IPS-11a (cell line): ENCODE measurements at regions not wholly inside any gene's neighbourhood (a gene's known extent, or its start where the extent isn't known, plus 50 kb on each side); places are given as distances from the start of the nearest gene placed in this dataset.
"Not testable (repeated sequence)": the region's sequence is repeated elsewhere in the genome, so short reads cannot be mapped to it uniquely, and the experiment has no call there.

Experiments used
- H3K4me3 ChIP-seq: one replicate; pipeline ENCODE4 v1.5.1; 2013; ENCODE audit warnings: low read depth, low read length, control low read depth

GRCh38 chr18:46226461-46226860, 122.3 kb downstream of the HAUS1 start:
- H3K4me3 ChIP-seq: no peak overlapping the region

- H3K4me3 ChIP-seq: not testable (repeated sequence)
Measured at GRCh38 chr18:46229641-46230040, 125.5 kb downstream of the HAUS1 start.

DNA sequence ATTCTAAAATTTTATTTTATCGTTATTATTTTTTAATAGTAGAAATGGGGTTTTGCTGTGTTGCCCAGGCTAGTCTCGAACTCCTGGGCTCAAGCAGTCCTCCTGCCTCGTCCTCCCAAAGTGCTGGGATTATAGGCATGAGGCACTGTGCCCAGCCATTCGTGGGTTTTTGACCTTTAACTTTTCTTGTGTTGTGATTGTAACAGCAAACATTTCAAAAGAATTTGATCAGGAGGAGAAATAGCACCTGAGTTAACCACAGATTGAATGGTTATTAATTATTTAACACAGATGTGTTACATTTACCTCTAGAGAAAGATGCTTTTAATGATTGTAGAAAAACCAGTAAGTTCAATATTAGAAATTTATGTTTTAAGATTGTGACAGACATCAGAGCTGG, 132.0 kb downstream of the HAUS1 start:
- H3K4me3 ChIP-seq: no peak overlapping the region

DNA sequence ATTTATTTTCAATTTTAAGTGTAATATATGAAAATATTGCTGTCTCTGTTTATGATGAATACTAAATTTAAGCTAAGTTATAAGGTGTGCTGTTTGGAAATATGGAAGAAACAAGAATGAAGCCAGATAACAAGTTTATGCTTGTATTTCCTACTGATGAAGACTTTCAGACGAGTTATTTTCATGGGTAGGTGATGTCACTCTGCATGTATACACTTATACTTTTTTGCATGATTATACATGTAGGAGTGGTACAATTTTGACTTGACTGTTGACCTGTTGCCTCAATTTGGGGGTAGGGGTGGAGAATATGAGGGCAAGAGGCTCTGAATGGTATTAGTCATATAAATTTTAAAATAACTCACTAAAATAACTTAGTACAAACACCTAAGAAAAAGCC, 133.7 kb downstream of the HAUS1 start:
- no peak overlapping the region for H3K4me3 ChIP-seq

DNA sequence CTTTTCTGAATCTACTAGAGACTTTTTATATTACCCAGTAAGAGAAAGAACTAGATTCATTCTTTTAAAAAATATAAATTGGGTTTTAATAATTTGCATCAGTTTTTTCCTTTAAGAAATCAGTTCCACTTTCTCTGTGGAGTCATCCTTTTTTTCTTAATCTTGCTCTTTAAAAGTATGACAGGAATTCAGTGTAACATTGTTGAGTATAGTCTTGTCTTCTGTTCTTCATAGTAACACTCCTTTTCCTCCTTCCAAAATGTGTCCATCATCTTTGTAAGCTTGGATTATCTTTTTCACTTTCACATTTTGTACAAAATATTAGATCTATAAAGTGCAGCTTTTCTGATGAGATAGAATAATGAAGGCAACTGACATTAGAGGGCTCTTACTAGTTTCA, 135.4 kb downstream of the HAUS1 start:
- H3K4me3 ChIP-seq: no peak overlapping the region

DNA sequence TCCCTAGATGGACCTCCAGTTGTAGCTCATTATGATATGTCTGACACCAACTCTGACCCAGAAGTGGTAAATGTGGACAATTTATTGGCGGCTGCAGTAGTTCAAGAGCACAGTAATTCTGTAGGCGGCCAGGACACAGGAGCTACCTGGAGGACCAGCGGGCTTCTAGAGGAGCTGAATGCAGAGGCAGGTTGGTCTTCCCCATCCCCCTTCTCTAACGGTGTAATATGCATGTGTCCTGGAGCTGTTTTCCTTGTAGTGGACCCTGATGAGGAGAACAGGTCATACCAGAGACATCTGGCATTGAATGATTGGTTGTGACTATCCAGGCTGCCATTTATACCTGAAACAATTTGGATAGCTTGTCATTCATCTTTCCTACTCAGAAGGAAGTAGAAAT, 135.8 kb downstream of the HAUS1 start:
- H3K4me3 ChIP-seq: no peak overlapping the region

- not testable (repeated sequence) for H3K4me3 ChIP-seq
Measured at GRCh38 chr18:46241393-46241792, 137.2 kb downstream of the HAUS1 start.

DNA sequence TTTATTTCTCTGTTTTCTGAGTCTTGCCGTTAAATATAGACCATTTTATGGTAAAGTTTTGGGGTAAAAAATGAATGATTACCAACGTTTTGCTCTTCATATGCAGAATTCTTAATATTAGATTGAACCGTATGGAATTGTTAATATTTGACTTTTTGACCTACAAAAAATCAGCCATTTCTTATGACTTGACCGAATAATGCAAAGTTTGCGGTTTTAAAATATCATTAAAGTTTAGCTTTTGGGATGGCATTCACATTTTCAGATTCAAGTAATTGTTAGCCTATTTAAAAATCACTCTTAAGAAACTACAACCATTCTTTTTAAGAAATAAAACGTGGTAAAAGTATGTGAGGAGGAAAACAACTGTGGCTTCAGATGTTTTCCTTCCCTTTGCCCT, 138.0 kb downstream of the HAUS1 start:
- no peak overlapping the region for H3K4me3 ChIP-seq

GRCh38 chr18:46243095-46243494, 138.9 kb downstream of the HAUS1 start:
- no peak overlapping the region for H3K4me3 ChIP-seq

DNA sequence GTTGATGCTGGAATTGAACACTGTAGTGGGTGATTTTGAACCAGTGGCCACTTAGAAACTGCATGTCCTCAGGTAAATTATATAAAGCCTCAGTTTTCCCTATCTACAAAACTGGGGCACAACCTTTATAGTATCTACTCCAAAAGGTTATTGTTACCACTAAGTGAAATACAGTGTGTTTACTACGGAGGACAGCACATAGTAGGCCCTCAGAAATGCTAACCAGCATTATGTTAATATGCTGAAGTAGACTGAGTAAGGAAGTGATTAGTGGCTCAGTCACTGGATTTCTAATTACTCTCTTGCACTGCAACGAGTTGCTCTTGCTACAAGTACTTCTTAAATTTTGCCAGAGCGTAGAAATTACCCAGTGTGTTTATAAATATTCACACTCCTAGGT, 139.5 kb downstream of the HAUS1 start:
- no peak overlapping the region for H3K4me3 ChIP-seq

GRCh38 chr18:46246101-46246500, 141.9 kb downstream of the HAUS1 start:
- no peak overlapping the region for H3K4me3 ChIP-seq

- no peak overlapping the region for H3K4me3 ChIP-seq
Measured at GRCh38 chr18:46247942-46248341, 143.8 kb downstream of the HAUS1 start.

DNA sequence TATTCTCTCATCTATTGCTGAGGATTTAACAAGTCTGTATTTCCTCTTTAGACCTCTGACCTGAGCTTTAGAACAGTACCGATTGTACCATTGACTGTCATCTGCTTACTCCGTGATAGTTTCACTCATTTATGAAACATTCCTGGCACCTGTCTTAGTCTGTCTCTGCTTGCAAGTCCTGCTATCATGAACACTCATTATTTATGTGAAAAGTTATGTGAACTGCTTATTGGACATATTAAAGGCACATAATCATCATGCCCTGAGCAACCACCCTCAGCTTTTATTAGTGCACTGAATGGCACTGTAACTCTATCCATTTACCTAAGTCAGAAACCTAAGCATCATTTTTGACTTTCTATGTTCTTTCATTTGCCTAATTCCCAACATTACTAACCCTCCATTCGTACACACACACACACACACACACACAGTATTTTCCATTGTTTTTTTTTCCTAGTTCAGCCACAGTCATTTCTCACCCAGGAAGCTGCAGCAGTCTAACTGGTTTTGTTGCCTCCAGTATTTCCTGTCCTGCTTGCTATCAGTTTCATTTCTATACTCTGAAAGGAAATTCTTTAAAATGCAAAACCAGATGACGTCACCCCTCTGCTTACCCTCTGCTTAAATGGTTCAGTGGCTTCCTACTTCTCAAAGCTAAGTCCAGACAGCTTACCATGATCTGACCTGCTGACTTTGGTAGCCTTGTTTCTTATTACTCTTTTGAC, 146.1 kb downstream of the HAUS1 start:
- no peak overlapping the region for H3K4me3 ChIP-seq

DNA sequence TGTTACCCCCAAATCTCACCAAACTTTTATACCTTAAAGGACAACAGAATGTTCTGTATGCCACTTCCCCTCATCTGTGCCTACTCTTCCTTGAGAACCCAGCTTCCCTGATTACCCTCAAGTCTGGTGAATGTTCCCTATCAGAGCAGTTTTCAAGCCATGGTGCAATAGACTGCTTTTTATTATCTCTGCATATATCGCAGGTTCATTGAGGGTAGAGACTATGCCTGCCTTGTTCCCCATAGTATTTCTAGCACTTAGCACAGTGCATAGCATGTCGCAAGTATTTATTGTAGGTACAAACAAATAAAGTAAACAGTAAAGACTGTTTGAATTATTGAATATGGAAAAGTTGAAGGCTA, 146.6 kb downstream of the HAUS1 start:
- no peak overlapping the region for H3K4me3 ChIP-seq

DNA sequence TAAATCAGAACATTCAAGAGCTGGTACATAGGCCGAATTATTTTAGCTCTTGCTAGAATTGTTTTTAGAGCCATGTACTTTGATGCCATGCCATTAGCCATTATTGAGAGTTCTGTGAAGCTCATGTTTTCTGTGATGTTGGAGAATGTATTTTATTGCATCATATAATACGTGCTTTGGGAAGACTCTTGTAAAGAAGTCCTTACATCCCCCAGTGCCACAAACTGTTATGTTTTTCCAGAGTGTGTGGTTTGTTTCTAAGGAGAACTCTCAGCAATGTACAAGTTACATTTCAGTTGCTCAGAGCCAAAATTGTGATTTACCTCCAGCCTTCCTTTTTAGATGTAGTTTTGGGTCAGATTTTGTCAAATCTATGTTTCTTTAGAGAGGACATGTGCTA, 148.6 kb downstream of the HAUS1 start:
- H3K4me3 ChIP-seq: no peak overlapping the region

DNA sequence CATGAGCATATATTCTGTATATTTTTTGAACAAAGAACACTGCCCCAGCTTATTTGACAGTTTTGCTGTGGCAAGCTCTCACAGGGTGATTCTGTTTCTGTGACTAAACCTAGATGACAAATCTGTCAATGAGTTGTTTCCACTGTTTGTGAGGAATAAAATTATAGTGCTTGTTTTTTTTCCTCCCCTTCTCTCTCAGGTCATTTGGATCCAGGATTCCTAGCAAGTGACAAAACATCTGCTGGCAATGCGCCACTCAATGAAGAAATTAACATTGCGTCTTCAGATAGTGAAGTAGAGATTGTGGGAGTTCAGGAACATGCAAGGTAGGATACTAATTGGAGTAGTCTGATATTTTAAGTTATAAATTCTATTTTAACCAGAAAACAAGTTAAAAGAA, 149.3 kb downstream of the HAUS1 start:
- H3K4me3 ChIP-seq: no peak overlapping the region

DNA sequence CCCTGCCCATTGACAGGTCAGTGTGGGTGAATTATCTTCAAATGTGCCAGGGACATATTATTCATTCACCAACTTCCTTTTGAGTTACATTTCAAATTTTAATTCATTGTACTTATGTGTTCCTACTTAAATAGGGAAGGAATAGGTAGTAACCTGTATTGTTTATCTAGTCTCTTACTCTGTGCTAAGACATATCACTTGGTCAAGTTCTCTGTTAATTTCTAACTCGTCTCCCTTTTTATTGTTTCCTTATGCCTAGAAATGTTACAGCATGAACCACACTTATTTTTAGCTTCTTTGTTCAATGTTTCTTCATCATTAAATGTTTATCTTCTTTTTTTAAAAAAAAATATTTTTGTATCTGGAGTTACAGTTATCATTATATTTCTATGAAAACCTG, 151.9 kb downstream of the HAUS1 start:
- H3K4me3 ChIP-seq: no peak overlapping the region

GRCh38 chr18:46257366-46257765, 153.2 kb downstream of the HAUS1 start:
- no peak overlapping the region for H3K4me3 ChIP-seq

DNA sequence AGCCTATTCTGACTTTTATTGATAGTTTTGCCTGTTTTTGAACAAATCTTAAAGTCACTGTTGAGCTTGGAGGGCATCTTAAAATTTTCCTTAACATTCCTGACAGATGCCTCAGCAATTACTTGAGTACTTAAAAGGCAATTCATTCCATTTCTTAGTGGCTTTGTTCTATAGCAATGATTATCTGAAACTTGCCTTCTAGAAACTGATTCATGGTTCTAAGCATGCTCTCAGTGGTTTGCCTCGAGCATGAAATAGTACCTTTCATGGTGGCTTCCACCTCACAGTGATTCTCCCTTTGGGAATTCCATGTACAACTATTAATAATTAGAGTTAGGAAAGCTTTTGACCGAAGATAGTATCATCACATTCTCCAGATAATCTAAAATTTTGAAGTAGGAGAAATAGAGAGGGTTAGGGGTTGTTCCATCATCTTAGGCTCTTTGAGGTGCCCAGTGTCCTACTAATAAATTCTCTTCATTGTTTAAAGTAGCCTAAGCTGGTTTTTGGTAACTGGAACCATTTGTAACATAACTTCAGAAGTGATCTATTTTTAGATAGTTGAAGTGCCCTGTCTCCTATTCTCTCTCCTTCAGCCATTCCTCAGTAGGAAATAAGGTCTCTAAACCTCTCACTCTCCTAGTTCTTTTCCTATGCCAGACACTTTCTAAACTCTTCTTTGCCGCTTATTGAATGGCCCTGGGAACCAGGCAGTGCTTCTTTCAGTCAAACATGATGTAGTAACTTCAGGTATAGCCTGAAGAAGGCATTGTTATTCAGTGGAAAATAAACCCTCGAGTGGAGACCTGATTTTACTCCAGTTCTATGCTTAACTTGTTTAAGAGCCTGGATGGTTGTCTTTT, 156.1 kb downstream of the HAUS1 start:
- H3K4me3 ChIP-seq: no peak overlapping the region

GRCh38 chr18:46260879-46261143, 156.6 kb downstream of the HAUS1 start:
- H3K4me3 ChIP-seq: no peak overlapping the region

DNA sequence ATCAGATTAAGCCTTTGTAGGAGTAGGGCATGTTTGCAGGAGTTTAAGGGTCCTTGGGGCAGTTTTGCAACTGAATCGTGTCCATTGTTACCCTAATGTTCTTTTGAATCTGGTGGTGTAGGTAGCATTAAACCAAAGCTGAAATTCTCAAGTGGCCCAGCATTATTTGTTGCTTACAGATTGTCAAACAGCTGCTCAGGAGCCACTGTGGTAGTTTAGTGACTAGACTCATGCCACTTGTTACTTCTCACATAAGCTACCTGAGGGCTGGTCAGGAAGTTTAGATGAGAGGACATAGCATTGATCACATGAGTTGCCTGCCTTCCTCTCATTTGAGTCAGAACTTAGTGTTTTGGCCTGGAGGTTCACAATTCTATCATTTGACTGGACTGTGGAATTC, 157.6 kb downstream of the HAUS1 start:
- no peak overlapping the region for H3K4me3 ChIP-seq

DNA sequence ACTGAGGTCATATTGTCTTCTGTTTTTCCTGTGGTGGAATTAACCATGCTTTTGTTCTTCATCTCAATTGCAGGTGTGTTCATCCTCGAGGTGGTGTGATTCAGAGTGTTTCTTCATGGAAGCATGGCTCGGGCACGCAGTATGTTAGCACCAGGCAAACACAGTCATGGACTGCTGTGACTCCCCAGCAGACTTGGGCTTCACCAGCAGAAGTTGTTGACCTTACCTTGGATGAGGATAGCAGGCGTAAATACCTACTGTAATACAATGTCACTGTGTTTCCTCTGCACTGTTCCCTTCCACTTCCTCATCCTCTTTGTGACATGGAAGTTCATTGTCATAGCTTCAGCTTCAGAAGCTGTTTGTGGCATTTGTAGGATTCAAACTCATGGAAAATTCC, 158.7 kb downstream of the HAUS1 start:
- no peak overlapping the region for H3K4me3 ChIP-seq

DNA sequence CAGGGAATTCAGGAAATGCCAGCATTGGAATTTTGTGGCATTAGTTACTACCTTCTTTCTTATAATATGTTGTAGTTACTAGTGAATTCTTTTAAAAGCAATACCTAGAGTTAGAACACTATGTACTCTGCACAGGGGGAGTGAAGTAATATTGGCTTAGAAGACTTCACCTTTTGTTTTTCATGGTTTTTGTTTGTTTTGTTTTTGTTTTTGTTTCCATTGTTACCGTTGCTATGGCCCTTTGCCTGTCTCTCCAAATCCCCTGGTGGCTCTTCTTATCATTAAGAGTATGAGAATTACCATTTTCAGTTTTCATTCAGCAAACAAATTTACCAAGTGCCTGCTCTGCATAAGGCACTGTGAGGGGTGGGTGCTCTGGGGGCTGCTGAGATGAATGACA, 160.1 kb downstream of the HAUS1 start:
- no peak overlapping the region for H3K4me3 ChIP-seq
